Stimulated activated CD4-positive, alpha-beta T cell treated with anti-CD3 and anti-CD28 coated beads, Interleukin-1b, Interleukin-23, amount 100 ng/mL, for 1 hour (primary cell): ENCODE measurements at regions not wholly inside any gene's neighbourhood (a gene's known extent, or its start where the extent isn't known, plus 50 kb on each side); places are given as distances from the start of the nearest gene placed in this dataset.

ENCODE experiments used
- DNase-seq, 2 donors: peaks; one replicate each; pipeline ENCODE4 v3.0.0-alpha.2; 2020; ENCODE audit warnings: low read depth in 2 of 2

- no peak for DNase-seq
Measured at GRCh38 chr19:32173836-32174235, 171.6 kb upstream of the ZNF507 start.

GRCh38 chr19:32174386-32175113, 170.9 kb upstream of the ZNF507 start:
- DNase-seq: no peak

GRCh38 chr19:32176591-32176990, 168.8 kb upstream of the ZNF507 start:
- DNase-seq: no peak

- no peak for DNase-seq
Measured at GRCh38 chr19:32177686-32178085, 167.7 kb upstream of the ZNF507 start.

GRCh38 chr19:32178401-32178800, 167.0 kb upstream of the ZNF507 start:
- no peak for DNase-seq

- no peak for DNase-seq
Measured at GRCh38 chr19:32178956-32179355, 166.5 kb upstream of the ZNF507 start.

- DNase-seq: no peak
Measured at GRCh38 chr19:32181216-32181920, 164.0 kb upstream of the ZNF507 start.

GRCh38 chr19:32186542-32187330, 158.7 kb upstream of the ZNF507 start:
- DNase-seq: no peak

GRCh38 chr19:32188921-32189320, 156.5 kb upstream of the ZNF507 start:
- DNase-seq: no peak

- no peak for DNase-seq
Measured at GRCh38 chr19:32189956-32190706, 155.3 kb upstream of the ZNF507 start.

- no peak for DNase-seq
Measured at GRCh38 chr19:32191921-32192320, 153.5 kb upstream of the ZNF507 start.

GRCh38 chr19:32195706-32196610, 149.5 kb upstream of the ZNF507 start:
- no peak for DNase-seq

- no peak for DNase-seq
Measured at GRCh38 chr19:32196690-32197420, 148.6 kb upstream of the ZNF507 start.

GRCh38 chr19:32197896-32198882, 147.2 kb upstream of the ZNF507 start:
- no peak for DNase-seq

- no peak for DNase-seq
Measured at GRCh38 chr19:32199501-32200040, 145.8 kb upstream of the ZNF507 start.

- no peak for DNase-seq
Measured at GRCh38 chr19:32200312-32201038, 144.9 kb upstream of the ZNF507 start.

- no peak for DNase-seq
Measured at GRCh38 chr19:32201211-32201610, 144.2 kb upstream of the ZNF507 start.

- DNase-seq: no peak
Measured at GRCh38 chr19:32201636-32202051, 143.8 kb upstream of the ZNF507 start.
